Fibroblast of the aortic adventitia (primary cell): ENCODE measurements at regions not wholly inside any gene's neighbourhood (a gene's known extent, or its start where the extent isn't known, plus 50 kb on each side); places are given as distances from the start of the nearest gene placed in this dataset.

Experiments
- DNase-seq: peaks from one replicate; pipeline ENCODE4 v3.0.0-alpha.2; 2010; ENCODE audit warnings: low read depth
- H3K4me3 ChIP-seq: 2 replicates; pipeline ENCODE4 v1.5.1; 2011; ENCODE audit warnings: low read depth, mild to moderate bottlenecking, control low read depth, low read length, moderate library complexity
- CTCF ChIP-seq: IDR thresholded peaks from 2 replicates; pipeline ENCODE4 v1.5.1; 2011; ENCODE audit warnings: mild to moderate bottlenecking, low read length, control low read depth, inconsistent platforms; ENCODE audit not compliant: insufficient read depth

GRCh38 chr11:45485070-45485707 lies 180.2 kb downstream of the CHST1 start:
- DNase-seq, result no peak
- TF ChIP-seq CTCF, result no peak
- H3K4me3 ChIP-seq, result no peak overlapping the region

GRCh38 chr11:45484326-45484883 lies 181.0 kb downstream of the CHST1 start:
- no peak for TF ChIP-seq CTCF
- no peak for DNase-seq
- H3K4me3 ChIP-seq, result no peak overlapping the region

GRCh38 chr11:45483416-45483815 lies 182.0 kb downstream of the CHST1 start:
- DNase-seq, result no peak
- TF ChIP-seq CTCF, result no peak
- H3K4me3 ChIP-seq, result no peak overlapping the region

DNA sequence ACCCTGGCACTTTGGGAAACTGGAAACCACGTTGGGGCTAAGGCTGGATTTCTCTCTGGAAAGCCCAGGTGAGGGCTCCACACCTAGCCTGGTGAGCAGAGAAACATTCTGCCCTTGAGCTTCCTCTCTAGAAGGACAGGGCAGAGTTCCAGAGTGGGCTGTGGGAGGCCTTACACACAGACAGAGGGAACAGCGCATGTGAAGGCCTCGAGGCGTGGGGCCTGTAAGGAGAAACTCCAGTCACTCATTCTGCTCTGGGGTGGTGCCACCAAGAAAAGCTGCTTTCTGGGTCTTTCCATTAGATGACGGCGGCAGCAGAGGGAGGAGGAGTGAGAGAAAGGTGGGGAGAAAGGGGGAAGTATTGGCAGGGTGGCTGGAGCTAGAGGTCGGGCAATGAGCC lies 183.1 kb downstream of the CHST1 start:
- H3K4me3 ChIP-seq, result no peak overlapping the region
- no peak for TF ChIP-seq CTCF
- no peak for DNase-seq

GRCh38 chr11:45481026-45481425 lies 184.4 kb downstream of the CHST1 start:
- H3K4me3 ChIP-seq, result no peak overlapping the region
- TF ChIP-seq CTCF, result no peak

GRCh38 chr11:45477588-45477987 lies 187.8 kb downstream of the CHST1 start:
- H3K4me3 ChIP-seq, result no peak overlapping the region
- no peak for TF ChIP-seq CTCF
- DNase-seq, result no peak

More at GRCh38 chr11:45481026-45481425, 184.4 kb downstream of the CHST1 start:
- no peak for DNase-seq

DNA sequence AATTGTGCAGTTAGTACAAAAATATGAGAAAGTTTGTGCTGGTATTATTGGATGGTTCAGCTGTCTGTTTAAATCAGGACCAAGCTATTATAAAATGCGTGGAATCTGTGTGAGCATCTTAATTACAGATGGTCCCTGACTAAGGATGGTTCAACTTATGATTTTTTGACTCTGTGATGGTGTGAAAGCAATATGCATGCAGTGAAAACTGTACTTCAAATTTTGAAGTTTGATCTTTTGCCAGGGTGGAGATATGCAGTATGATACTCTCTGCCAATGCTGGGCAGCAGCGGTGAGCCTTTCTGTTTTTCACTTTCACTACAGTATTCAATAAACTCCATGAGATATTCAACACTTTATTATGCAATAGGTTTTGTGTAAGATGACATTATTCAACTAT lies 189.3 kb downstream of the CHST1 start:
- TF ChIP-seq CTCF, result no peak
- H3K4me3 ChIP-seq, result no peak overlapping the region
- DNase-seq, result no peak
